CD4-positive, alpha-beta memory T cell (primary cell): ENCODE measurements at regions not wholly inside any gene's neighbourhood (a gene's known extent, or its start where the extent isn't known, plus 50 kb on each side); places are given as distances from the start of the nearest gene placed in this dataset.
A peak's percentile ranks its signal among the peaks of the same experiment; 100 is the strongest.

Experiments used
- CTCF ChIA-PET: fragments of 350-600 bp; sonication (Branson Sonifier 250); formaldehyde crosslinking; loops from one replicate; lab custom pipeline; 2021; ENCODE audit warnings: inconsistent platforms; ENCODE audit not compliant: partially characterized antibody; lab: Charles Lee
- POLR2A ChIA-PET: fragments of 350-600 bp; sonication (Branson Sonifier 250); formaldehyde crosslinking; loops from one replicate; lab custom pipeline; 2021; ENCODE audit not compliant: partially characterized antibody; lab: Charles Lee
- DNase-seq, 5 donors: peaks; one replicate each; pipeline versions ENCODE4 v3.0.0 to v3.0.0-alpha.2; 2020 to 2022; ENCODE audit warnings: mixed read lengths in 1 of 5
- H3K27ac ChIP-seq: one replicate; pipeline ENCODE4 v1.7.0; 2013; ENCODE audit warnings: low read depth, low read length
- H3K27me3 ChIP-seq: 2 replicates; pipeline ENCODE4 v1.7.0; 2013; ENCODE audit warnings: mild to moderate bottlenecking, low read length, moderate library complexity; ENCODE audit not compliant: insufficient read depth
- H3K36me3 ChIP-seq: 2 replicates; pipeline ENCODE4 v1.7.0; 2013; ENCODE audit warnings: mild to moderate bottlenecking, low read length, moderate library complexity; ENCODE audit not compliant: insufficient read depth
- H3K4me1 ChIP-seq: 2 replicates; pipeline ENCODE4 v1.7.0; 2013; ENCODE audit warnings: mild to moderate bottlenecking, low read length, moderate library complexity; ENCODE audit not compliant: insufficient read depth
- H3K4me3 ChIP-seq, 2 donors: one replicate each; pipeline ENCODE4 v1.7.0; 2013; ENCODE audit warnings: low read length in 2 of 2, mild to moderate bottlenecking in 1 of 2
- H3K9me3 ChIP-seq, 2 donors: one replicate each; pipeline ENCODE4 v1.7.0; 2013; ENCODE audit warnings: low read length in 2 of 2, control low read depth in 1 of 2; ENCODE audit not compliant: control insufficient read depth in 1 of 2
- H3K27ac Mint-ChIP-seq, 7 donors: one replicate each; pipeline ENCODE4 v1.8.0; 2020 to 2021; ENCODE audit warnings: mixed read lengths in 7 of 7, mild to moderate bottlenecking in 6 of 7, inconsistent platforms in 3 of 7, moderate library complexity in 3 of 7
- H3K27me3 Mint-ChIP-seq, 2 donors: one replicate each; pipeline ENCODE4 v1.8.0; 2020 to 2021; ENCODE audit warnings: mixed read lengths in 2 of 2
- H3K36me3 Mint-ChIP-seq, 2 donors: one replicate each; pipeline ENCODE4 v1.8.0; 2020 to 2021; ENCODE audit warnings: mixed read lengths in 2 of 2, inconsistent platforms in 1 of 2, mild to moderate bottlenecking in 1 of 2
- H3K4me1 Mint-ChIP-seq, 4 donors: one replicate each; pipeline ENCODE4 v1.8.0; 2020 to 2021; ENCODE audit warnings: mixed read lengths in 4 of 4, mild to moderate bottlenecking in 1 of 4
- H3K4me3 Mint-ChIP-seq, 8 donors: one replicate each; pipeline ENCODE4 v1.8.0; 2020 to 2021; ENCODE audit warnings: mixed read lengths in 8 of 8, mild to moderate bottlenecking in 7 of 8, moderate library complexity in 6 of 8, inconsistent platforms in 3 of 8
- H3K9me3 Mint-ChIP-seq, 8 donors: one replicate each; pipeline ENCODE4 v1.8.0; 2020 to 2021; ENCODE audit warnings: mixed read lengths in 8 of 8, mild to moderate bottlenecking in 5 of 8, inconsistent platforms in 3 of 8, moderate library complexity in 1 of 8
- intact Hi-C: fragments of 100-400 bp; cut with micrococcal nuclease; formaldehyde crosslinking; loops from one replicate; pipeline ENCODE4 v1.15.1; 2023

- Histone ChIP-seq H3K36me3 (no peaks in the 10 kb centered on the region), H3K27ac (no peak overlapping the region), H3K4me1 (no peaks in the 10 kb centered on the region), H3K9me3 (no peaks in the 10 kb centered on the region), H3K27me3 (no peaks in the 10 kb centered on the region), H3K4me3 (no peak overlapping the region)
- H3K27me3 Mint-ChIP-seq: peaks cover 9 to 12% of the 10 kb centered on the region in 2 donors
- ChIA-PET POLR2A (no interaction called here), CTCF (no interaction called here)
- H3K36me3 Mint-ChIP-seq: no peaks in the 10 kb centered on the region
- H3K9me3 Mint-ChIP-seq: peaks cover 0 to 2% (median 0%) of the 10 kb centered on the region in 8 donors
- DNase-seq: no peak
- intact Hi-C loops: no loop called here
- peak overlapping the region in 1 of 7 donors; percentile 24 for H3K27ac Mint-ChIP-seq
- no peaks in the 10 kb centered on the region for H3K4me1 Mint-ChIP-seq
- H3K4me3 Mint-ChIP-seq: no peak overlapping the region
These were observed 495.5 kb downstream of the TBC1D22A start for GRCh38 chr22:47257976-47258375.

GRCh38 chr22:47257566-47257965, 495.1 kb downstream of the TBC1D22A start:
- H3K9me3 ChIP-seq: no peaks in the 10 kb centered on the region
- no peaks in the 10 kb centered on the region for H3K4me1 Mint-ChIP-seq
- ChIA-PET POLR2A (no interaction called here), CTCF (no interaction called here)
- no peaks in the 10 kb centered on the region for H3K36me3 ChIP-seq
- H3K27me3 Mint-ChIP-seq: peaks cover 9 to 12% of the 10 kb centered on the region in 2 donors
- H3K27me3 ChIP-seq: no peaks in the 10 kb centered on the region
- H3K27ac ChIP-seq: no peak overlapping the region
- DNase-seq: no peak
- no peaks in the 10 kb centered on the region for H3K36me3 Mint-ChIP-seq
- H3K27ac Mint-ChIP-seq: no peak overlapping the region
- H3K4me1 ChIP-seq: no peaks in the 10 kb centered on the region
- no peak overlapping the region for H3K4me3 ChIP-seq
- H3K9me3 Mint-ChIP-seq: peaks cover 0 to 2% (median 0%) of the 10 kb centered on the region in 8 donors
- intact Hi-C loops: no loop called here
- no peak overlapping the region for H3K4me3 Mint-ChIP-seq

GRCh38 chr22:47251911-47252310, 489.5 kb downstream of the TBC1D22A start:
- ChIA-PET POLR2A (no interaction called here), CTCF (no interaction called here)
- intact Hi-C loops: no loop called here
- H3K27ac Mint-ChIP-seq: no peak overlapping the region
- Histone ChIP-seq H3K4me1 (no peaks in the 10 kb centered on the region), H3K36me3 (no peaks in the 10 kb centered on the region), H3K27ac (no peak overlapping the region), H3K9me3 (no peaks in the 10 kb centered on the region), H3K27me3 (no peaks in the 10 kb centered on the region), H3K4me3 (no peak overlapping the region)
- no peaks in the 10 kb centered on the region for H3K36me3 Mint-ChIP-seq
- no peak for DNase-seq
- no peaks in the 10 kb centered on the region for H3K9me3 Mint-ChIP-seq
- H3K27me3 Mint-ChIP-seq: peaks cover 7 to 13% of the 10 kb centered on the region in 2 donors
- no peak overlapping the region for H3K4me3 Mint-ChIP-seq
- no peaks in the 10 kb centered on the region for H3K4me1 Mint-ChIP-seq

- no peaks in the 10 kb centered on the region for H3K9me3 Mint-ChIP-seq
- no peak overlapping the region for H3K27ac ChIP-seq
- no peaks in the 10 kb centered on the region for H3K36me3 ChIP-seq
- no peak overlapping the region for H3K4me3 ChIP-seq
- no peak overlapping the region for H3K27ac Mint-ChIP-seq
- intact Hi-C loops: no loop called here
- no peaks in the 10 kb centered on the region for H3K9me3 ChIP-seq
- H3K36me3 Mint-ChIP-seq: no peaks in the 10 kb centered on the region
- no peak overlapping the region for H3K4me3 Mint-ChIP-seq
- no peak for DNase-seq
- no peaks in the 10 kb centered on the region for H3K4me1 Mint-ChIP-seq
- ChIA-PET POLR2A (no interaction called here), CTCF (no interaction called here)
- no peaks in the 10 kb centered on the region for H3K4me1 ChIP-seq
- no peaks in the 10 kb centered on the region for H3K27me3 ChIP-seq
- H3K27me3 Mint-ChIP-seq: peaks cover 7 to 21% of the 10 kb centered on the region in 2 donors
These were observed 488.7 kb downstream of the TBC1D22A start for GRCh38 chr22:47250995-47251765.

GRCh38 chr22:47249370-47249928, 487.0 kb downstream of the TBC1D22A start:
- no peaks in the 10 kb centered on the region for H3K27me3 ChIP-seq
- no peak for DNase-seq
- Mint-ChIP-seq H3K4me1 (no peaks in the 10 kb centered on the region), H3K9me3 (peaks cover 0 to 1% (median 0%) of the 10 kb centered on the region in 8 donors), H3K27me3 (peaks cover 8 to 22% of the 10 kb centered on the region in 2 donors), H3K4me3 (no peak overlapping the region), H3K27ac (peak overlapping the region in 1 of 7 donors; percentile 72), H3K36me3 (no peaks in the 10 kb centered on the region)
- H3K9me3 ChIP-seq: no peaks in the 10 kb centered on the region
- no peak overlapping the region for H3K4me3 ChIP-seq
- ChIA-PET CTCF (no interaction called here), POLR2A (no interaction called here)
- intact Hi-C loops: no loop called here
- H3K36me3 ChIP-seq: no peaks in the 10 kb centered on the region
- H3K4me1 ChIP-seq: no peaks in the 10 kb centered on the region
- no peak overlapping the region for H3K27ac ChIP-seq

- H3K9me3 ChIP-seq: no peaks in the 10 kb centered on the region
- H3K4me1 ChIP-seq: no peaks in the 10 kb centered on the region
- Mint-ChIP-seq H3K4me1 (no peaks in the 10 kb centered on the region), H3K27ac (no peak overlapping the region), H3K36me3 (no peaks in the 10 kb centered on the region), H3K4me3 (no peak overlapping the region), H3K27me3 (peaks cover 10 to 23% of the 10 kb centered on the region in 2 donors), H3K9me3 (peaks cover 0 to 6% (median 2%) of the 10 kb centered on the region in 8 donors)
- no peak overlapping the region for H3K27ac ChIP-seq
- CTCF ChIA-PET: no interaction called here
- H3K27me3 ChIP-seq: no peaks in the 10 kb centered on the region
- intact Hi-C loops: no loop called here
- POLR2A ChIA-PET: no interaction called here
- H3K4me3 ChIP-seq: no peak overlapping the region
- no peak for DNase-seq
- no peaks in the 10 kb centered on the region for H3K36me3 ChIP-seq
These were observed 486.5 kb downstream of the TBC1D22A start for GRCh38 chr22:47248925-47249324.

- CTCF ChIA-PET: no interaction called here
- no peak for DNase-seq
- Histone ChIP-seq H3K27me3 (no peaks in the 10 kb centered on the region), H3K4me3 (no peak overlapping the region), H3K36me3 (no peaks in the 10 kb centered on the region), H3K4me1 (no peaks in the 10 kb centered on the region), H3K9me3 (no peaks in the 10 kb centered on the region), H3K27ac (no peak overlapping the region)
- Mint-ChIP-seq H3K4me1 (no peaks in the 10 kb centered on the region), H3K9me3 (peaks cover 0 to 16% (median 12%) of the 10 kb centered on the region in 8 donors), H3K27me3 (peaks cover 10 to 23% of the 10 kb centered on the region in 2 donors), H3K27ac (no peak overlapping the region), H3K36me3 (no peaks in the 10 kb centered on the region), H3K4me3 (no peak overlapping the region)
- intact Hi-C loops: no loop called here
- POLR2A ChIA-PET: no interaction called here
These were observed 485.3 kb downstream of the TBC1D22A start for GRCh38 chr22:47247579-47248240.
